Panc1 (cell line): ENCODE measurements at regions not wholly inside any gene's neighbourhood (a gene's known extent, or its start where the extent isn't known, plus 50 kb on each side); places are given as distances from the start of the nearest gene placed in this dataset.

Source experiments
- ATAC-seq: fragments of 200-7000 bp; cut with Tn5 transposase; 2 replicates; pipeline ENCODE4 v1.9.1; 2020; ENCODE audit warnings: mild to moderate bottlenecking, moderate library complexity
- BruUV-seq: library from RNA; stranded (reverse); fragments of 400-500 nt; replicated peaks from 2 replicates; lab custom pipeline; 2021; lab: Mats Ljungman, UMichigan
- CTCF ChIA-PET: fragments of 300-600 bp; sonication (Branson Sonifier 250); formaldehyde crosslinking; loops from one replicate; lab custom pipeline; 2022; ENCODE audit warnings: antibody characterized with exemption; lab: Charles Lee
- POLR2A ChIA-PET: fragments of 300-600 bp; sonication (Branson Sonifier 250); formaldehyde crosslinking; loops from one replicate; lab custom pipeline; 2022; ENCODE audit warnings: antibody characterized with exemption; lab: Charles Lee
- DNase-seq: peaks from one replicate; pipeline ENCODE4 v3.0.0-alpha.2; 2010; ENCODE audit warnings: low read depth, low spot score
- H3K27ac ChIP-seq: 2 replicates; pipeline ENCODE4 v1.5.1; 2011; ENCODE audit warnings: mild to moderate bottlenecking, low read length, inconsistent platforms
- H3K27me3 ChIP-seq: fragments of 200-500 bp; sonication (Bioruptor generic); 2 replicates; pipeline ENCODE4 v1.6.0; 2014; ENCODE audit warnings: low read length, inconsistent platforms; ENCODE audit not compliant: control insufficient read depth, insufficient read depth
- H3K36me3 ChIP-seq: fragments of 200-500 bp; sonication (Bioruptor generic); 2 replicates; pipeline ENCODE4 v1.5.1; 2014; ENCODE audit warnings: inconsistent platforms, mild to moderate bottlenecking, low read length, moderate library complexity; ENCODE audit not compliant: control insufficient read depth, insufficient read depth
- H3K4me1 ChIP-seq: 2 replicates; pipeline ENCODE4 v1.5.1; 2011; ENCODE audit warnings: inconsistent platforms, mild to moderate bottlenecking, low read length, moderate library complexity; ENCODE audit not compliant: control insufficient read depth, insufficient read depth
- H3K4me3 ChIP-seq, 2 experiments: 2 replicates each; pipeline ENCODE4 v1.5.1; 2011 to 2012; ENCODE audit warnings: low read depth in 2 of 2, low read length in 2 of 2, mild to moderate bottlenecking in 2 of 2, inconsistent platforms in 1 of 2, moderate library complexity in 1 of 2
- H3K9me3 ChIP-seq: fragments of 200-500 bp; sonication (Bioruptor generic); 2 replicates; pipeline ENCODE4 v1.5.1; 2014; ENCODE audit warnings: low read depth, mild to moderate bottlenecking, inconsistent platforms, low read length, moderate library complexity; ENCODE audit not compliant: control insufficient read depth, insufficient read depth
- CTCF ChIP-seq: fragments of 450-650 bp; IDR thresholded peaks from 2 replicates; pipeline ENCODE4 v1.5.1; 2017; ENCODE audit warnings: mild to moderate bottlenecking
- POLR2AphosphoS5 ChIP-seq: IDR thresholded peaks from 2 replicates; pipeline ENCODE4 v1.6.1; 2012; ENCODE audit warnings: mild to moderate bottlenecking, low read depth, low read length, moderate library complexity
- SIN3A ChIP-seq: IDR thresholded peaks from 2 replicates; pipeline ENCODE4 v1.6.1; 2012; ENCODE audit warnings: low read depth, mild to moderate bottlenecking, low read length, moderate library complexity, borderline replicate concordance; ENCODE audit not compliant: insufficient read depth
- TCF7L2 ChIP-seq: IDR thresholded peaks from 2 replicates; pipeline ENCODE4 v1.6.1; 2011; ENCODE audit warnings: mild to moderate bottlenecking, low read depth, low read length, inconsistent platforms
- in situ Hi-C: cut with HindIII; loops from 2 replicates; pipeline ENCODE4 v1.10.0; 2016; ENCODE audit warnings: low sequenced_read_pairs, low pct_unique_long_range_greater_than_20kb
- intact Hi-C: fragments of 100-400 bp; cut with micrococcal nuclease; formaldehyde crosslinking; loops from one replicate; pipeline ENCODE4 v1.10.0; 2022; ENCODE audit not compliant: unreplicated experiment
- TF ChIP-seq, protein P1 (sequence below), 2 experiments: IDR thresholded peaks; 2 replicates each; pipeline ENCODE4 v1.6.1; 2011 to 2012; ENCODE audit warnings: low read depth in 2 of 2, control low read depth in 1 of 2, low read length in 1 of 2, mild to moderate bottlenecking in 1 of 2, moderate library complexity in 1 of 2; ENCODE audit not compliant: insufficient read depth in 1 of 2

DNA sequence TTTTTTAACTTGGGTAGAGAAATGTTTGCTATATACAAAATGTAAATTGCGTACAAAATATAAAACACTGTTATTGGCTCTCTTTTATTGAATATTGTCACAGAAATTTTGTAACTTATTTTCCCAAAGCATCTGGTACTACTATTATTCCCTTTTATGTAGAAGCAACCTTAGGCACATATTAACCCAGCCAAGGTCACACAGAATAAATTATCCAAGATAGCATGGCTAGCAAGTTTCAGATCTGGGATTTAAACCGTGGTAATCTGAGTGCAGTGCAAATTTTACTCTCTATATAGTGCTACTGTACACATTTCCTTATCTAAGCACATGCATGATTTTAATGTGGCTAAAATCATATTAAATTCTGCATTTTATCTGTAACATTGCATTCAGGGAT is 1190.5 kb upstream of the LRRTM3 start:
- peaks cover 3% of the 10 kb centered on the region; the same call in 1 of the 2 replicates for H3K9me3 ChIP-seq
- DNase-seq (no peak), ATAC-seq (no peak)
- TF ChIP-seq SIN3A (no peak), CTCF (no peak), TCF7L2 (no peak), POLR2AphosphoS5 (no peak)
- TF ChIP-seq, protein P1, sequence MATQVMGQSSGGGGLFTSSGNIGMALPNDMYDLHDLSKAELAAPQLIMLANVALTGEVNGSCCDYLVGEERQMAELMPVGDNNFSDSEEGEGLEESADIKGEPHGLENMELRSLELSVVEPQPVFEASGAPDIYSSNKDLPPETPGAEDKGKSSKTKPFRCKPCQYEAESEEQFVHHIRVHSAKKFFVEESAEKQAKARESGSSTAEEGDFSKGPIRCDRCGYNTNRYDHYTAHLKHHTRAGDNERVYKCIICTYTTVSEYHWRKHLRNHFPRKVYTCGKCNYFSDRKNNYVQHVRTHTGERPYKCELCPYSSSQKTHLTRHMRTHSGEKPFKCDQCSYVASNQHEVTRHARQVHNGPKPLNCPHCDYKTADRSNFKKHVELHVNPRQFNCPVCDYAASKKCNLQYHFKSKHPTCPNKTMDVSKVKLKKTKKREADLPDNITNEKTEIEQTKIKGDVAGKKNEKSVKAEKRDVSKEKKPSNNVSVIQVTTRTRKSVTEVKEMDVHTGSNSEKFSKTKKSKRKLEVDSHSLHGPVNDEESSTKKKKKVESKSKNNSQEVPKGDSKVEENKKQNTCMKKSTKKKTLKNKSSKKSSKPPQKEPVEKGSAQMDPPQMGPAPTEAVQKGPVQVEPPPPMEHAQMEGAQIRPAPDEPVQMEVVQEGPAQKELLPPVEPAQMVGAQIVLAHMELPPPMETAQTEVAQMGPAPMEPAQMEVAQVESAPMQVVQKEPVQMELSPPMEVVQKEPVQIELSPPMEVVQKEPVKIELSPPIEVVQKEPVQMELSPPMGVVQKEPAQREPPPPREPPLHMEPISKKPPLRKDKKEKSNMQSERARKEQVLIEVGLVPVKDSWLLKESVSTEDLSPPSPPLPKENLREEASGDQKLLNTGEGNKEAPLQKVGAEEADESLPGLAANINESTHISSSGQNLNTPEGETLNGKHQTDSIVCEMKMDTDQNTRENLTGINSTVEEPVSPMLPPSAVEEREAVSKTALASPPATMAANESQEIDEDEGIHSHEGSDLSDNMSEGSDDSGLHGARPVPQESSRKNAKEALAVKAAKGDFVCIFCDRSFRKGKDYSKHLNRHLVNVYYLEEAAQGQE (IDR thresholded peaks at IDR 0.05; ENCODE audit: insufficient read depth in 1 of 2, low read depth in 2 of 2, low read length in 1 of 2): no peak
- no peak overlapping the region for H3K27ac ChIP-seq
- no peaks in the 10 kb centered on the region for H3K27me3 ChIP-seq
- POLR2A ChIA-PET: no interaction called here
- BruUV-seq: no TSS peak
- no peaks in the 10 kb centered on the region for H3K36me3 ChIP-seq
- in situ Hi-C loops: no loop called here
- no peaks in the 10 kb centered on the region for H3K4me1 ChIP-seq
- no peak overlapping the region for H3K4me3 ChIP-seq
- intact Hi-C loops: no loop called here
- CTCF ChIA-PET: no interaction called here

- in situ Hi-C loops (no loop called here), intact Hi-C loops (no loop called here)
- ATAC-seq (no peak), DNase-seq (no peak)
- no peaks in the 10 kb centered on the region for H3K4me1 ChIP-seq
- H3K4me3 ChIP-seq: no peak overlapping the region
- H3K27me3 ChIP-seq: no peaks in the 10 kb centered on the region
- BruUV-seq: no TSS peak
- POLR2A ChIA-PET: no interaction called here
- no peak overlapping the region for H3K27ac ChIP-seq
- TF ChIP-seq POLR2AphosphoS5 (no peak), SIN3A (no peak), CTCF (no peak), TCF7L2 (no peak)
- TF ChIP-seq, protein P1 (IDR thresholded peaks at IDR 0.05; ENCODE audit: insufficient read depth in 1 of 2, low read depth in 2 of 2, low read length in 1 of 2): no peak
- H3K36me3 ChIP-seq: no peaks in the 10 kb centered on the region
- CTCF ChIA-PET: no interaction called here
- H3K9me3 ChIP-seq: no peaks in the 10 kb centered on the region
These were observed 1182.9 kb upstream of the LRRTM3 start for GRCh38 chr10:65742906-65743305.
